ENCODE measurements at regions not wholly inside any gene's neighbourhood (a gene's known extent, or its start where the extent isn't known, plus 50 kb on each side); places are given as distances from the start of the nearest gene placed in this dataset.
"Not testable (repeated sequence)": the region's sequence is repeated elsewhere in the genome, so short reads cannot be mapped to it uniquely, and the experiment has no call there.

- TF ChIP-seq RXRA (IDR thresholded peaks at IDR 0.05; ENCODE audit: borderline replicate concordance, low read depth); MEF2A (IDR thresholded peaks at IDR 0.05; ENCODE audit: borderline replicate concordance, low read depth); NFIC (IDR thresholded peaks at IDR 0.05; ENCODE audit: borderline replicate concordance); REST (IDR thresholded peaks at IDR 0.05; ENCODE audit: low read depth, low read length); CTCF (IDR thresholded peaks at IDR 0.05); MXI1 (IDR thresholded peaks at IDR 0.05; ENCODE audit: low read depth, low read length); EP300 (IDR thresholded peaks at IDR 0.05; ENCODE audit: borderline replicate concordance in 1 of 2, low read depth in 1 of 2, low read length in 1 of 2); FOXM1 (IDR thresholded peaks at IDR 0.05; ENCODE audit: low read depth); YY1 (IDR thresholded peaks at IDR 0.05; ENCODE audit: low read depth); MAX (IDR thresholded peaks at IDR 0.05; ENCODE audit: low read depth): not testable (repeated sequence)
Observed at GRCh38 chr18:51573886-51574285, 376.4 kb upstream of the MEX3C start.

All from SK-N-SH (cell line).